HG02798 (cell line): ENCODE measurements at regions not wholly inside any gene's neighbourhood (a gene's known extent, or its start where the extent isn't known, plus 50 kb on each side); places are given as distances from the start of the nearest gene placed in this dataset.
"Not testable (repeated sequence)": the region's sequence is repeated elsewhere in the genome, so short reads cannot be mapped to it uniquely, and the experiment has no call there.

Experiments used
- ATAC-seq: cut with Tn5 transposase; IDR thresholded peaks from one replicate; pipeline ENCODE4 v1.9.1; 2021; ENCODE audit warnings: mild to moderate bottlenecking; ENCODE audit not compliant: unreplicated experiment, poor library complexity

- ATAC-seq, result not testable (repeated sequence)
Measured at GRCh38 chr11:37430966-37431632, 833.1 kb upstream of the RAG2 start.

- ATAC-seq, result no peak
Measured at GRCh38 chr11:37422511-37422910, 824.5 kb upstream of the RAG2 start.

GRCh38 chr11:37411289-37411688 is 813.3 kb upstream of the RAG2 start:
- no peak for ATAC-seq

- ATAC-seq, result no peak
Measured at GRCh38 chr11:37409124-37409523, 811.1 kb upstream of the RAG2 start.

- no peak for ATAC-seq
Measured at GRCh38 chr11:37407461-37407860, 809.4 kb upstream of the RAG2 start.

- no peak for ATAC-seq
Measured at GRCh38 chr11:37406651-37407050, 808.6 kb upstream of the RAG2 start.

GRCh38 chr11:37404231-37404630 is 806.2 kb upstream of the RAG2 start:
- ATAC-seq, result no peak

- ATAC-seq, result no peak
Measured at GRCh38 chr11:37402663-37403062, 804.6 kb upstream of the RAG2 start.

GRCh38 chr11:37394236-37394870 is 796.3 kb upstream of the RAG2 start:
- no peak for ATAC-seq

- no peak for ATAC-seq
Measured at GRCh38 chr11:37391615-37392014, 793.6 kb upstream of the RAG2 start.

GRCh38 chr11:37390576-37391083 is 792.6 kb upstream of the RAG2 start:
- no peak for ATAC-seq

- no peak for ATAC-seq
Measured at GRCh38 chr11:37378958-37379357, 780.9 kb upstream of the RAG2 start.

- ATAC-seq, result no peak
Measured at GRCh38 chr11:37372667-37373066, 774.6 kb upstream of the RAG2 start.

GRCh38 chr11:37371346-37371970 is 773.4 kb upstream of the RAG2 start:
- ATAC-seq, result no peak

- ATAC-seq, result no peak
Measured at GRCh38 chr11:37370817-37371216, 772.8 kb upstream of the RAG2 start.

- ATAC-seq, result no peak
Measured at GRCh38 chr11:37364246-37364839, 766.3 kb upstream of the RAG2 start.

- no peak for ATAC-seq
Measured at GRCh38 chr11:37353192-37353591, 755.2 kb upstream of the RAG2 start.

- no peak for ATAC-seq
Measured at GRCh38 chr11:37352485-37352884, 754.4 kb upstream of the RAG2 start.

- ATAC-seq, result no peak
Measured at GRCh38 chr11:37343290-37343689, 745.3 kb upstream of the RAG2 start.

GRCh38 chr11:37336401-37336800 is 738.4 kb upstream of the RAG2 start:
- no peak for ATAC-seq

GRCh38 chr11:37333345-37333744 is 735.3 kb upstream of the RAG2 start:
- ATAC-seq, result no peak
